Loucy (cell line): ENCODE measurements at regions not wholly inside any gene's neighbourhood (a gene's known extent, or its start where the extent isn't known, plus 50 kb on each side); places are given as distances from the start of the nearest gene placed in this dataset.

ENCODE experiments used
- H2AFZ ChIP-seq: fragments of 200-600 bp; sonication (generic); 2 replicates; pipeline ENCODE4 v1.6.0; 2016; ENCODE audit warnings: antibody characterized with exemption, mild to moderate bottlenecking, low read length, moderate library complexity
- H3F3A ChIP-seq: fragments of 200-600 bp; 2 replicates; pipeline ENCODE4 v1.6.0; 2016; ENCODE audit warnings: antibody characterized with exemption, low read depth, mild to moderate bottlenecking
- H3K27me3 ChIP-seq: fragments of 200-600 bp; sonication (generic); 2 replicates; pipeline ENCODE4 v1.6.1; 2014; ENCODE audit warnings: low read length, mild to moderate bottlenecking; ENCODE audit not compliant: insufficient read depth, poor library complexity, severe bottlenecking
- H3K36me3 ChIP-seq: fragments of 200-600 bp; sonication (generic); 2 replicates; pipeline ENCODE4 v1.6.1; 2016; ENCODE audit warnings: low read length; ENCODE audit not compliant: insufficient read depth
- H3K4me1 ChIP-seq: fragments of 200-600 bp; sonication (generic); 2 replicates; pipeline ENCODE4 v1.5.1; 2014; ENCODE audit warnings: low read length, mild to moderate bottlenecking; ENCODE audit not compliant: insufficient read depth, poor library complexity, severe bottlenecking
- H3K4me2 ChIP-seq: fragments of 200-600 bp; sonication (generic); 2 replicates; pipeline ENCODE4 v1.6.0; 2014; ENCODE audit warnings: antibody characterized with exemption, low read length, low read depth, mild to moderate bottlenecking; ENCODE audit not compliant: poor library complexity, severe bottlenecking
- H3K4me3 ChIP-seq: fragments of 200-600 bp; sonication (generic); 2 replicates; pipeline ENCODE4 v1.5.1; 2014; ENCODE audit warnings: low read length, mild to moderate bottlenecking, mixed read lengths; ENCODE audit not compliant: poor library complexity, severe bottlenecking
- H3K79me2 ChIP-seq: fragments of 200-600 bp; sonication (generic); 2 replicates; pipeline ENCODE4 v1.6.1; 2014; ENCODE audit warnings: low read length; ENCODE audit not compliant: insufficient read depth
- H3K9ac ChIP-seq: fragments of 200-600 bp; sonication (generic); 2 replicates; pipeline ENCODE4 v1.6.0; 2014; ENCODE audit warnings: mild to moderate bottlenecking, low read depth, low read length, moderate library complexity; ENCODE audit not compliant: poor library complexity, severe bottlenecking
- H3K9me2 ChIP-seq: fragments of 200-600 bp; sonication (generic); replicated peaks from 2 replicates; pipeline ENCODE4 v1.6.1; 2016; ENCODE audit warnings: low read depth, low read length, mixed read lengths
- H3K9me3 ChIP-seq: fragments of 200-600 bp; sonication (generic); 2 replicates; pipeline ENCODE4 v1.6.1; 2014; ENCODE audit warnings: mild to moderate bottlenecking, antibody characterized with exemption, low read length, low read depth; ENCODE audit not compliant: insufficient read depth
- H4K20me1 ChIP-seq: fragments of 200-600 bp; sonication (generic); 2 replicates; pipeline ENCODE4 v1.6.0; 2014; ENCODE audit warnings: antibody characterized with exemption, low read length, mild to moderate bottlenecking; ENCODE audit not compliant: insufficient read depth, poor library complexity, severe bottlenecking
- CTCF ChIP-seq: fragments of 200-600 bp; sonication (generic); conservative IDR thresholded peaks from 2 replicates; pipeline ENCODE4 v1.5.1; 2014; ENCODE audit warnings: mild to moderate bottlenecking, antibody characterized with exemption, low read length
- EZH2phosphoT487 ChIP-seq: fragments of 200-600 bp; IDR thresholded peaks from 2 replicates; pipeline ENCODE4 v1.6.1; 2018; ENCODE audit warnings: antibody characterized with exemption, mild to moderate bottlenecking, moderate library complexity, borderline replicate concordance

GRCh38 chr6:15796844-15797243, 134.0 kb upstream of the DTNBP1 start:
- Histone ChIP-seq H3K9me3 (peaks cover 7% of the 10 kb centered on the region), H3K9ac (no peak overlapping the region), H4K20me1 (no peaks in the 10 kb centered on the region), H3K36me3 (no peaks in the 10 kb centered on the region), H2AFZ (no peak overlapping the region), H3K4me3 (no peak overlapping the region), H3K79me2 (no peaks in the 10 kb centered on the region), H3K4me2 (no peak overlapping the region), H3F3A (no peaks in the 10 kb centered on the region), H3K9me2 (no peaks in the 10 kb centered on the region), H3K4me1 (no peaks in the 10 kb centered on the region), H3K27me3 (no peaks in the 10 kb centered on the region)
- TF ChIP-seq EZH2phosphoT487 (no peak), CTCF (no peak)

DNA sequence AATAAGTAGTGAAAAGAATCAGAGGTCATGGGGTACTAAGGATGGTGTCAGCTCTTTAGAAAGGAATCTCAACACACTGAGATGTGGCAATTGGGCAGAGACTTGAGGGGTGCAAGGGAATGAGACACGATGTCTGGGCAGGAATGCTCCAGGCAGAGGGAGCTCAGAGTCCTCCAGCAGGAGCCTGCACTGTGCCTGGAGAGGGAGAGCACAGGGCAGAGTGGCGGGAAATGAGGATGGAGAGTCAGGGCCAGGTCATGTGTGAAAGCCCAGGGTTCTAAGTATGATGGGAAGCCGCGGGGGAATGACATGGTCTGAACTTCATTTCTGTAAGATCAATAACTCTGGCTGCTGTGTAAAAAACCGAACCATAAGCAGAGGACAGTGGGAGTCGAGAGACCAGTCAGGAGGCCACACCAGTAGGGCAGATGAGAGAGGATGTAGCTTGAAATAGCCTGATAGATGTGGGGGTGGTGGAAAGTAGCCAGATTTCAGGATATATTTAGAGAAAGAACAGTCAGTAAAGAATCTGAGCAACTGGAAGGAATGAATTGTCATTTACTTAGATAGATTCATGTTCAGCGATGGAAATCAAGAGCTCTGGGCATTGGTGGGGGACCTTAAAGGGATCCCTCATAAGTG, 133.4 kb upstream of the DTNBP1 start:
- no peak overlapping the region for H2AFZ ChIP-seq
- H3K36me3 ChIP-seq, result no peaks in the 10 kb centered on the region
- TF ChIP-seq CTCF (no peak), EZH2phosphoT487 (no peak)
- no peaks in the 10 kb centered on the region for H3K9me2 ChIP-seq
- no peaks in the 10 kb centered on the region for H4K20me1 ChIP-seq
- H3K9ac ChIP-seq, result no peak overlapping the region
- H3K4me1 ChIP-seq, result no peaks in the 10 kb centered on the region
- no peak overlapping the region for H3K4me2 ChIP-seq
- no peaks in the 10 kb centered on the region for H3F3A ChIP-seq
- no peaks in the 10 kb centered on the region for H3K27me3 ChIP-seq
- peaks cover 7% of the 10 kb centered on the region for H3K9me3 ChIP-seq
- H3K4me3 ChIP-seq, result no peak overlapping the region
- no peaks in the 10 kb centered on the region for H3K79me2 ChIP-seq

GRCh38 chr6:15793826-15794225, 131.0 kb upstream of the DTNBP1 start:
- H3K9ac ChIP-seq, result no peak overlapping the region
- TF ChIP-seq CTCF (no peak), EZH2phosphoT487 (no peak)
- H3F3A ChIP-seq, result no peaks in the 10 kb centered on the region
- H3K4me3 ChIP-seq, result no peak overlapping the region
- no peaks in the 10 kb centered on the region for H3K9me2 ChIP-seq
- H3K79me2 ChIP-seq, result no peaks in the 10 kb centered on the region
- no peaks in the 10 kb centered on the region for H3K27me3 ChIP-seq
- no peak overlapping the region for H3K4me2 ChIP-seq
- no peak overlapping the region for H2AFZ ChIP-seq
- peaks cover 7% of the 10 kb centered on the region for H3K9me3 ChIP-seq
- no peaks in the 10 kb centered on the region for H4K20me1 ChIP-seq
- H3K36me3 ChIP-seq, result no peaks in the 10 kb centered on the region
- H3K4me1 ChIP-seq, result no peaks in the 10 kb centered on the region
